Tibial nerve (tissue), 4 donors: ENCODE measurements at regions not wholly inside any gene's neighbourhood (a gene's known extent, or its start where the extent isn't known, plus 50 kb on each side); places are given as distances from the start of the nearest gene placed in this dataset.

Experiments
- EP300 ChIP-seq, 2 donors: sonication (generic); formaldehyde crosslinking; IDR thresholded peaks; one replicate each; pipeline ENCODE4 v1.6.1; 2017; ENCODE audit warnings: antibody characterized with exemption in 2 of 2, mild to moderate bottlenecking in 1 of 2
- TF ChIP-seq, protein P1 (sequence below), 5 experiments: fragments of 200-600 bp in 3 of 5; fragments of 450-650 bp in 2 of 5; sonication (generic) in 3 of 5; IDR thresholded peaks; one replicate each; pipeline ENCODE4 v1.5.1; 2016 to 2019; ENCODE audit warnings: antibody characterized with exemption in 5 of 5, mild to moderate bottlenecking in 3 of 5, moderate library complexity in 2 of 5

DNA sequence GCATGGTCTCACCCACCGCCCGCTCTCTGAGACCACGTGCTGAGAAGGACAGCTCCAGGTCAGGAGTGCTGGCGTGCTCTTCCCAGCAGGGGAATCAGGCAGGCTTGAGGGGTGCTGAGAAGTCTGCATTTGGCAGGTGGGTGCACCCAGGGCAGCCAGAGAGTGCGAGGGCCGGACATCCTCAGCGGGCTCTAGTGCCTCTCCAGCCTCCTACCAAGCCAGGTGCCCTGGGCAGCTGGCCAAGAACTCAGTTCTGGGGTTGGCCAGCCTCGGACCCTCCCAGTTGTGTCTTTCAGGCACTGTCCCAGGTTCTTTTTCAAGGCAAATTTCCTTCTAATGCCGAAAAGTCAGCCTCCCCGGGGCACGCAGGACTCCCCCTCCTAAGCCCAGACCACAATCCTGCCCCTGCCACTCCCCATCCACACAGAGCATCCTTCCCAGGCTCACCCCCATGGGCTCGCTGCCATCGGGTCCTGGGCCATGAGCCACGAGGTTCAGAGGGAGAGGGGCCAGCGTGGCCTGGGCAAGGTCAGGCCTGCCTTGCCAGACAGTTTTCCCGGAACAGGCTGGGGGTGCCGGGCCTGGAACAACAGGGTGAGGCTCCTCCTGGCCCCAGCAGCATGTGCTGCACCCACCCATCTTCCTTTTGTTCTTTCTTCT lies 52.2 kb upstream of the GPC1 start:
- TF ChIP-seq, protein P1, sequence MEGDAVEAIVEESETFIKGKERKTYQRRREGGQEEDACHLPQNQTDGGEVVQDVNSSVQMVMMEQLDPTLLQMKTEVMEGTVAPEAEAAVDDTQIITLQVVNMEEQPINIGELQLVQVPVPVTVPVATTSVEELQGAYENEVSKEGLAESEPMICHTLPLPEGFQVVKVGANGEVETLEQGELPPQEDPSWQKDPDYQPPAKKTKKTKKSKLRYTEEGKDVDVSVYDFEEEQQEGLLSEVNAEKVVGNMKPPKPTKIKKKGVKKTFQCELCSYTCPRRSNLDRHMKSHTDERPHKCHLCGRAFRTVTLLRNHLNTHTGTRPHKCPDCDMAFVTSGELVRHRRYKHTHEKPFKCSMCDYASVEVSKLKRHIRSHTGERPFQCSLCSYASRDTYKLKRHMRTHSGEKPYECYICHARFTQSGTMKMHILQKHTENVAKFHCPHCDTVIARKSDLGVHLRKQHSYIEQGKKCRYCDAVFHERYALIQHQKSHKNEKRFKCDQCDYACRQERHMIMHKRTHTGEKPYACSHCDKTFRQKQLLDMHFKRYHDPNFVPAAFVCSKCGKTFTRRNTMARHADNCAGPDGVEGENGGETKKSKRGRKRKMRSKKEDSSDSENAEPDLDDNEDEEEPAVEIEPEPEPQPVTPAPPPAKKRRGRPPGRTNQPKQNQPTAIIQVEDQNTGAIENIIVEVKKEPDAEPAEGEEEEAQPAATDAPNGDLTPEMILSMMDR (IDR thresholded peaks at IDR 0.05), result no peak
- TF ChIP-seq EP300 (IDR thresholded peaks at IDR 0.05), result no peak
